ENCODE measurements at regions not wholly inside any gene's neighbourhood (a gene's known extent, or its start where the extent isn't known, plus 50 kb on each side); places are given as distances from the start of the nearest gene placed in this dataset.

- TF ChIP-seq CTCF (IDR thresholded peaks at IDR 0.05; ENCODE audit: extremely low read depth in 1 of 2, insufficient read depth in 1 of 2, low read depth in 1 of 2, low read length in 2 of 2): no peak
- no peak for TF ChIP-seq POLR2A (IDR thresholded peaks at IDR 0.05; ENCODE audit: low read depth, low read length)
- TF ChIP-seq FOS (IDR thresholded peaks at IDR 0.05; ENCODE audit: borderline replicate concordance, insufficient read depth, low read length): no peak
- TF ChIP-seq EZH2 (IDR thresholded peaks at IDR 0.05; ENCODE audit: borderline replicate concordance, low read depth, low read length, severe bottlenecking): no peak
- no peak for TF ChIP-seq POLR2AphosphoS5 (IDR thresholded peaks at IDR 0.05; ENCODE audit: insufficient read depth, low read depth, low read length)
- no peak for TF ChIP-seq MYC (IDR thresholded peaks at IDR 0.05; ENCODE audit: low read depth, low read length)
- TF ChIP-seq GATA2 (IDR thresholded peaks at IDR 0.05; ENCODE audit: insufficient read depth, insufficient read length, low read depth, low read length): no peak
These were observed 305.0 kb downstream of the SHQ1 start for GRCh38 chr3:72543246-72543645.

Measured in endothelial cell of umbilical vein (primary cell).